HG03196 (cell line): ENCODE measurements at regions not wholly inside any gene's neighbourhood (a gene's known extent, or its start where the extent isn't known, plus 50 kb on each side); places are given as distances from the start of the nearest gene placed in this dataset.
A peak's percentile ranks its signal among the peaks of the same experiment; 100 is the strongest.
"Not testable (repeated sequence)": the region's sequence is repeated elsewhere in the genome, so short reads cannot be mapped to it uniquely, and the experiment has no call there.

ENCODE experiments used
- ATAC-seq: cut with Tn5 transposase; IDR thresholded peaks from one replicate; pipeline ENCODE4 v1.9.1; 2021; ENCODE audit not compliant: unreplicated experiment

GRCh38 chr15:22239806-22240180 is 159.5 kb downstream of the OR4M2 start:
- no peak for ATAC-seq

- no peak for ATAC-seq
Observed at GRCh38 chr15:22240403-22240802, 160.1 kb downstream of the OR4M2 start.

GRCh38 chr15:22240986-22241385 is 160.7 kb downstream of the OR4M2 start:
- ATAC-seq: no peak

DNA sequence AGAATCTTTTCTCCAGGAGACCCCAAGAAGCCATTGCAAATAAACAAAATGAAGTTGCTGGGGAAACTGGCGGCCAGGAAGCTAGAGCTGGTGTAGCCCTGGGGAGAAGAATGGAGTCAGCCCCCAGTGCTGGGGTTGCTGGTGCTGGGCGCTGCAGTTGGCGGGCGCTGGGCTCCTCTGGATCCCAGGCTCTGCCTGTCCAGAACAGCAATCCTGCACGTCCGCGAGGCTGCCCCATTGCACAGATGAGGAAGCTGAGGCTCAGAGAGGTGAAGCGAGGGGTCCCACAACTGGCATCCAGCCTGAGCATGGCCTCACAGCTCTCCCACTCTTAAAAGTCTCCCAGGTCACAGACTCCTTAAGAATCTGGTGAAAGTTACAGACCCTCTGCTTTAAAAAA is 161.1 kb downstream of the OR4M2 start:
- ATAC-seq: no peak

- not testable (repeated sequence) for ATAC-seq
Observed at GRCh38 chr15:22242311-22242710, 162.0 kb downstream of the OR4M2 start.

GRCh38 chr15:22243440-22244130 is 163.3 kb downstream of the OR4M2 start:
- ATAC-seq: no peak

DNA sequence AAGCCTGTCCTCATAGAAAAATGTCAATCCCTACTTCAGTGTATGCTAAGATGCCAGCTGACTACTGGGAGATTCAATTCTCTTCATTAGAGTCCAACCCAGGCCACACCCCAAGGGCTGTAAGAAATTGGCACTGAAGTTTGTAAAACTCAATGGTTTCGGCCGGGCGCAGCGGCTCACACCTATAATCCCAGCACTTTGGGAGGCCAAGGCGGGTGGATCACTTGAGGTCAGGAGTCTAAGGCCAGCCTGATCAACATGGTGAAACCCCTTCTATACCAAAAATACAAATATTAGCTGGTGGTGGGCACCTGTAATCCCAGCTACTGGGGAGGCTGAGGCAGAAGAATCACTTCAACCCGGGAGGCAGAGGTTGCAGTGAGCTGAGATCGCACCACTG is 169.2 kb downstream of the OR4M2 start:
- not testable (repeated sequence) for ATAC-seq

- ATAC-seq: not testable (repeated sequence)
Observed at GRCh38 chr15:22250501-22251290, 170.4 kb downstream of the OR4M2 start.

- ATAC-seq: no peak
Observed at GRCh38 chr15:22251422-22251821, 171.1 kb downstream of the OR4M2 start.

DNA sequence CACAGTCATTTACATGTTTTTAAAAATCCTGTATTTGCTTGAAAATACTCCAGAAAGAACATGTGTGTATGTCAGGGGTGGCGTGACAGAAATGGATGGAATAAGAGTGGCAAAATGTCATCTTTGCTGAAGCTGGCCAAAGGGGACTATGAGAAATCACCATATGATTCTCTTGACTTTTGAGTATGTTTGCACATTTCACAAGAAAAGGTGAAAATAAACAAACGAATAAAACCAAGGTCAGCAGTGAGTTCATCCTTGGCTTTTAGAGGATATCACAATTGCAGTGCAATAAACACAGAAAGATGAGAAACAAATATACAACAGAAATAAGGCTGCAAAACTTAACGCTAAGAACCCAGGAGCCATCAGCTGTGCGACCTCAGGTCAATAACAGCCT is 171.7 kb downstream of the OR4M2 start:
- not testable (repeated sequence) for ATAC-seq

- not testable (repeated sequence) for ATAC-seq
Observed at GRCh38 chr15:22252521-22252920, 172.2 kb downstream of the OR4M2 start.

DNA sequence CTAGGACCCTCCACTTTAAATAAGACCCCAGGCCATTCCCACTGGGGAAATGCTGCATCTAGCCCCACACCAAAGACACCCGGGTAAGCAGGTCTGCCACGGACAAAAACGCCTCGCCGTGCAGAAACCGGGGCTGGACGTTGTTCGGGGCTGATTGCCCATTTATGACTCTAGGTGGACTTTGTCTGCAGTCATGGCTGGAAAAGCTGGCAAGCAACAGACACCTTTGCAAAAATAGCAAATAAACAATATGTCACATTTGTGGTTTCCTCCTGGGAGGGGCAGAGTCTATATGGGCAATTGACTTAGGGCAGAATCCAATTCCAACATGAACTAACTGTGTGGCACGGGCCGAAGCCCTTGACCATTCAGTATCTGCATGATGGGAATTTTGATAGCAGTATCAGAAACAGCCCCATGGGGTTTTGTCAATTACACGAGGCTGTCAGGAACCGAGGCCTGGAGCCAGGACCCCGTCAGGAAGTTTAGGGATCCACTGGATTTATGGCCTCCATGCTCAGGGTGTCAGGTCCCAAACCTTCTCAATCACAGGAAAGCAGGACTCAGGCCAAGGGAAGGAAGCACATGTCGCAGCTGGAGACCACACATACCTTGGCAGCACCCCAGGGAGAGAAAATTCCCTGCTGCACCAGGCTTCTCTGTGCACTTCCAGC is 172.8 kb downstream of the OR4M2 start:
- not testable (repeated sequence) for ATAC-seq

DNA sequence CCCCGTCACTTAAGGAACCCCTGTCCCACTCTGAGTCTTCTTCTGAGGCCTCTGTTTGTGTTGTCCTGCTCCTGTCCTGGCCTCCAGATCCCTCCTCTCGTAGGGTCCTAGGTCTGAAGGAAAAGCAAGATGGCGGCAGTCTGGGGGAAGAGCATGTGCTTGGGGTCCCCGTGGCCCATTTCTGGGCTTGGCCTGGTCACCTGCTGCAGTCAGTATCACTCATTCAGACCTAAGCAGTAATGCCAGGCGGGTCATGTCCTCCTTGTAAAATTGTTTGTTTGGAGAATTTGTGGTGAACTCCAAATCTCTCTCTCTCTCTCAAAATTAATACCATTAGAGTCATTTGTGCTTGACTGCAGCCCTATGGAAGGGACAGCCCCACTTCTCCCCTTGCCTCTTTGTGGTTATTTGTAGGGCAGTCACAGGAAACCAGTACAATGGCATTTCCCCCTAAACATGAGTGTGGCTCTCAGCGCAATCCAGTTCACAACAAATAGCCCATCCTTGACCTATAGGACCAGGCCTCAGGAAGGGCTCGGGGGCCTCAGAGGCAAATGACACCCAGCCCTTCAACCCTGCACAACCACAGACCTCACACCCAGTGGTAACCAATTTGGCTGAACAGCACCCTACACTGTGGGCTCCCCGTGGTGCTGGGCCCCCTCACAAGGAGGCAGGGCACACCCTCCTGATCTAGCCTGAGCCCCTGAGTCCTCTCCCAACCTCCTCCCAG is 173.5 kb downstream of the OR4M2 start:
- ATAC-seq: peak; percentile 72

DNA sequence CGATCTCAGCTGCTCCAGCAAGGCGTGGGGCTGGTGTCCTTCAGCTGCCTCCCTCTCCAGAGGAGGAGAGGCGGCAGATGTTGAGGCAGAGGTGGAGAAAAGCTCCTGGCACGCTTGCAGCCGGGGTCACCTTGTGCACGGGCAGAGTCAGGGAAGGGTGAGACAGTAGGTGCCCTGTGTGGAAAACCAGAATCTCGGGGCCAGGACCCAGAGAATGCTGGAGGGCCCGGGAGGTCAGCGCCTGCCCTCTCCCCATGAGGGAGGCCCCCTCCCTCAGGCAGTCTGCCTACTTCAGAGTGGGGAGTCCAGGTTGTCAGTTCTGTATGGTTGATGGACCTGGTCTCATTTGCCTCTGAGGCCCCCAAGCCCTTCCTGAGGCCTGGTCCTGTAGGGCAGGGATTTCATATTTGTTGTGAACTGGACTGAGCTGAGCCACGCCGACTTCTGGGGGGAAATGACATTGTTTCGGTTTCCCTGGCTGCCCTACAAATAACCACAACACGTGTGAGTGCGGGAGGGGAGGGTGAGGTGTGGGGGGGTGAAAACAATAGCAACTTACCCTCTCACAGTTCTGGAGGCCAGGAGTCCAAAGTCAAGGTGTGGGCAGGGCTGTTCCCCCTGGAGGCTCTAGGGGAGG is 174.2 kb downstream of the OR4M2 start:
- not testable (repeated sequence) for ATAC-seq

DNA sequence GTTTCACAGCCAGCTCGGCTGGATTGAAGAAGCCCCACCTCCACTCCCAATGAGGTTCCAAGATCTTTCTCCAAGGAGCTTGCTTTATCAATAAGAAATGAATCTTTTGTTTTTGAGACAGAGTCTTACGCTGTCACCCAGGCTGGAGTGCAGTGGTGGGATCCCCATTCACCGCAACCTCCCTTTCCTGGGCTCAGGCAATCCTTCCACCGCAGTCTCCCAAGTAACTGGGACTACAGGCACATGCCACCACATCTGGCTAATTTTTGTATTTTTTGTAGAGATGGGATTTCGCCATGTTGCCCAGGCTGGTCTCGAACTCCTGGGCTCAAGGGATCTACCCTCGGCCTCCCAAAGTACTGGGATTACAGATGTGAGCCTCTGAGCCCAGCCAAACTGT is 175.3 kb downstream of the OR4M2 start:
- ATAC-seq: not testable (repeated sequence)

DNA sequence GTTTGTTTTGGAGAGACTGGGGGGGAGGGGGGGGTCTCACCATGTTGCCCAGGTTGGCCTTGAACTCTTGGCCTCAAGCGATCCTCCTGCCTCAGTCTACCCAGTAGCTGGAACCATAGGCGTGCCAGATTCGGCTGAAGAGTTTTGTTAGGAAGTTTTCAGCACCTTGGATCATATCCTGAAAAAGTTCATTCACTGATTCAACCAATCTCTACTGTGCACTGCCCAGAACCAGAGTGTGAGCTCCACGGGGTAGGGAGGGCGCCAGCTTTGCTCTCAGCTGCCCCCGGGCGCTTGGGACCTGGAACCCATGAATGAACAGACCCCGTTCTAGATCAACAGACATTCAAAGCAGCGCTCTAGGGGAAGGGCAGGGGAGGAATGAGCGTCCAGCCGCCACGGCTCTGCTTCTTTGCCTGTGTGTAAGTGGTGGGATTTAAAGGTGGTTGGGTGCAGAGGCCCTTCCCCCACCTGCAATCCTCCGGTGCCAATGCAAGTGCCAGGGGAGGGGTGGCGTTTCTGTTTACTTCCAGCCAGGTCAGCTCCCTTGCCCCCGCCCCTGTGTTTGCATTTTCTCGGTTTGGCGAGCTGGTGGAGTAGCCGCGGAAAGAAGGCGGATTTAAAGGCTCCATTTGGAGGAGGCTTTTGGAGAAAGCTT is 176.2 kb downstream of the OR4M2 start:
- ATAC-seq: not testable (repeated sequence)

DNA sequence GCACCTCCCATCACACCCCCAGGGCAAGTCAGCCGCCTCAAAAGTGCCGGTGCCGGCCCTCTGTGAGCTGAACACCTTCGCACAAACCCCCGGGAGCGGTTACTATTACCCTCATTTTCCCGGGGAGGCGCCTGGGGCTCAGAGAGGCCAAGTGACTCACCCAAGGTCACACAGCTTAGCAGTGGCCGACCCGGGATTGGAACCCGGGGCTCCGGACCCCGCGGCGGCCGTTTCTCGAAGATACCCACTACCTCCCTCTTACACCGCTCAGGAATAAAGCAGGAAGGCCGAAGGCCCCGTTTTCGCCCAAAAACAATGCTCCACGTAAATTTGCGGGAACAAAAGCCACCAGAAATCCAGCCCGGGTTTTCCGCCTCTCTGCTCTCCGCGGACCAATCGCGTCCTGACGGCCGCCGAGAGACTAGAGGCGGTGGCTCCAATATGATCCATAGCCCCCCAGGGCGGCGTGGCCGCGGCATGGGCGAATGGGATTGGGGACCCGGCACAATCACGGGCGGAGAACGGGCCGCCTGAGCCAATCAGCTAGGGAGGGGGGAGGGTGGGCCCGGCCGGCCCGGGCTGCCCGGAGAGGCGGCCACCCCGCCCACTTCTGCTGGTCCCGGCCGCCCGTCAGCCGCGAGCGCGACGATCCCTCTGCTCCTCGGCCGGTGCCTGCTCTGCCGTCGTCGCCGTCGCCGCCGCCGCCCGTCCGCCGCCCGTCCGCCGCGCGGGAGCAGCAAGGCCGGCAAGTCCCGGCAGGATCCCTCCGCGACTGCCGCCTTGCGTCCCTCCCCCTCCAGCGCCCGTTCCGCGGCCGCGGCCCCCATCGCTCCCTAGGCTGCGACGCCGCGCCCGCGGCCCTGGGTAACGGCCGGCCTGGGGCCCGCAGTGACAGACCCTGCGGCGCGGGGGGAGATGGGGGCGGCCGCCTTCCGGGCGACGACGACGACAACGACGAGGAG is 177.0 kb downstream of the OR4M2 start:
- no peak for ATAC-seq

DNA sequence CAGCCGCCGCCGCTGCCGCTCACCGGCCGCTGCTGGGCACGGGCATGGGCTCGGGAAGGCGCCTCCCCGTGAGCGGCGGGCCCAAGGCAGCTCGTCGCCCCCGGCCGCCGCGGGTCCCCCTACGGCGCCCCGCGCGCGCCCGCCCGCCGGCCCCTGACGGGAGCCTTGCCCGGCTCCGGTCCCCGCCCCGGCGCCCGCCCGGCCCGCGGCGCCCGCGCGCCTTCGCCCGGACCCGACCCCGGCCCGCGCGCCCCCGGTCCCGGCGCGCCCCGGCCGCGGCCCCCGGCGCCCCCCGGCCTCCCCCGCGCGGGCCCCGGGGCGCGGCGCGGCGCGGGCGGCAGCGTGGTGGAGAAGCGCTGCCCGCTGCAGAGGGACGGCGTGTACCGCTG is 177.7 kb downstream of the OR4M2 start:
- ATAC-seq: no peak
